ENCODE measurements at regions not wholly inside any gene's neighbourhood (a gene's known extent, or its start where the extent isn't known, plus 50 kb on each side); places are given as distances from the start of the nearest gene placed in this dataset.
"Not testable (repeated sequence)": the region's sequence is repeated elsewhere in the genome, so short reads cannot be mapped to it uniquely, and the experiment has no call there.

DNA sequence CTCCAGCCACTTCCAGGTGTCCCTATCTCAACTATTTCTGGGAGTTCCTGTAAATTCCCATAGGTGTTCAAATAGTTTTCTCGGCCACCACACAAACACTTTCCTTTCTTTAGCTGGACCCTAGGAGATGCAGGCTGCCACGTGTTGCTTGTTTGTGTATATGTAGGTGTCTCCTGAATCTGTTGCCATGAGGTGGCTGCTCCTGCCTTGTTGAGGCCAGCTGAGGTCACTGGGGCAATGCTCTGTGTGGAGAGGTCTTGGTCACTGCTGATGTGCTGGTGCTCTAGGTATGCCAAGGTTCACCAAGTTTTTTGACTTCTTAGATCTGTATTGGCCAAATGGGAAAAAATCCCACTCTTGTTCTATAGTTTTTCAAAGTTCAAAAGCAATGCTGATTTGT lies 132.5 kb upstream of the CHD1 start:
- no peak for DNase-seq (ENCODE audit: low spot score)

DNA sequence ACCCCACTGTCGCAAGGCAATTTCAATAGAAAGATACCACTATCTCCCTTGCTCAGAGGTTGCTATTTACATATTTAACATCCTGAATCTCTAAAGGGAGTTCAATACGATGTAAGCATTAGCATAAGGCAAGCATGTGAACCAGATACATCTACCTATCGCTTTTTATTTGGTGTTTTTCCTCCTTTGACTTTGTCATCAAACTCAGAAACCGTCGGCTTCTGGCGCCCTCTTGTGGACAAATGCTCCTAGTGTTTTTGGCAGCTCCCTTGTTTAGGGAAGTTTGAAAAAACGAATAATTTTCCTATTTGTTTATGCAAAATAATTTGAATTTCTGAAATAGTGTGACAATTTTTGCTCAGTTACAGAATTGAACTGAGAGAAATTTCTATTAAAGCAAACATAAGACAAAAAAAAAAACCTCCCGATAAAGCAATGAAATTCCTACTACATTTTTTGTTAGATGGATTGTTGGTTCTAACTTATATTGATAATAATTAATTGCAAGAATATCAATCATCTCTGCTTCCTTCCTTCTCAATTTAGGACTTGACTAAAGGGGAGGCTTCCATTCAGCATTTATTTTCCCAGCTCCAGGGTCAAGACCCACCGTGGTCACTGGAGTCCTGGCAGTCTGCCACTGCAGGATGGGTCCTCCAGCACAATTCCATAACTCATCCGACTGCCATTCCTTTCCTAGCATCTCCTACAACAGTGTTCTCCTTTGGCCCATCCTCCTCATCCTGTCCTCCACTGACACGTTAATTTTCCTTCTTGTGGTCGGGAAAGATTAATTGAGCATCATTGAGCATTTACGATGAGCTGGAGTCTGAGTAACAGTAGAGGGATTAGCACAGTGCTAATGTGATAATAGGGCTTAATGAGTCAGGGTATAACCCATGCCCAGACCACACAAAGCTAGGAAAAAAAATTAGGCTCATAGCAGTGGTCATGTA lies 131.8 kb upstream of the CHD1 start:
- DNase-seq (ENCODE audit: low spot score): peak; percentile 68

DNA sequence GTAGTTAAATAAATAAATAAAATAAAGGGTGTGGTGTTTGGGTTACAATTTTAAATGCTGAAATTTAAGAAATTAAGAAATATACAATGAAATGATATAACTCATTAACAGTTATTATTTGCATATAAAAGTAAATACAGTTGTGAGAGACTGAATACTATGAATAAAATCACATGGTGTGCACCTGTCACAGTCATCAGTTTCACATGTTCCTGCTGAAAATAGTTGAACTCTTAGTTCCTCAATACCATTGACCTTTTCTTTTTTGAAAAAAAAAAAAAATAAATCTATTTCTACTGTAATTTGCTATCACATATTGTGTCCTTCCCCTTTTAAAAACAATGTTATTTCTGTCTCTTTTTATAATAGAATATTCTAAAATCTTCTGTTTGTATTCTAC lies 130.9 kb upstream of the CHD1 start:
- no peak for DNase-seq (ENCODE audit: low spot score)

DNA sequence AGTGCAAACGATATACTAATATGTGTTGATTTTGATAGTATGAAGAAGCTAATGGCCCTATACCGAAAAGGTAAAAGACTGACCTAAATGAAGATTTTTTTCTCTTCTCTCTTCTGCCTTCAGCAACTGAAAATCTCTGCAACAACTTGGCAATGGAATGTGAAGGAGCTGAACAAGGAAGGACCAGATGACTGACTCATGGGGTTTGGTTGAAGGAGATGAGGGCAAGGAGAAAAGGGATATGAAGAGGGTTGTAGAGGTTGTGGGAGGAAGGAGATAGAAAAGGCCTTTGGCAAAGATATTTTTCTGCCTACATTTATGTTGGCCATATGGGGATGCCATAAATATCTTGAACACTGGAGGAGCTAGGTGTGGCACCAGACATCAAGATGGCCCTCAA lies 129.7 kb upstream of the CHD1 start:
- no peak for DNase-seq (ENCODE audit: low spot score)

DNA sequence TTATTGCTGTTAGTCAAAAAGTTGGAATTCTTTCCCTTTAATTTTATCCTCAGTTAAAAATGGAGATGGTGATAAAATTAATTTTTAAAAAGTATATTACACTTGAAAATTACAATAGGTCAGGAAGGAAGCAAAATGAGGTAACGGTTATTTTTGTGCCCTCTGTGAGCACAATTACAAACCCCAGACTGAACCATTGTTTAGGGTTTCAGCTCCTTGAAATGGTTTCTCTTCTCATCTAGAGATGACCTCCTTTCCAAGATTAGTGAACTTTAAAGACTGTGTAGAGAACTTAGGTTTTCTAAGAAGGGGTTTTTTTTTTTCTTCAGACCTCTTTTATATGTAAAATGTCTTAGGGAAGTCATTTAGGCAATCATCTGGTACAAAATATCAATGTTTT lies 126.2 kb upstream of the CHD1 start:
- DNase-seq (ENCODE audit: low spot score): no peak

DNA sequence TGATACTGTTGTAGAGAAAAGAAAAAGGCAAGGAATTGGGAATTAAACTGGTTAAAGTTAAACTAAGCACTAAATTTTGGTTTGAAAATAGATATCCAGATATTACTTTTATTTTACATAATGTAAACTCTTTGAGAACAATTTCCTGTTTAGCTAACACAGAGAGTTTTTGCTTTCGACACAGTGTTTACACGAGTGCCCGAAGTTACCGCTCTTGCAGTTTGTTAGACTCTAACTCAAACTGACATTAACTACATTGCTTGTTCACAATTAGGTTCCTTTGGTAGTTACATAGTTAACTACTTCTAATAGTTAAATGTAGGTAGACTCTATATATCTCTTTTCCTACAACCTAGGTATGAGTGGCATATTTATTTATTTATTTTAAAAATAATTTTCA lies 117.1 kb upstream of the CHD1 start:
- no peak for DNase-seq (ENCODE audit: low spot score)

DNA sequence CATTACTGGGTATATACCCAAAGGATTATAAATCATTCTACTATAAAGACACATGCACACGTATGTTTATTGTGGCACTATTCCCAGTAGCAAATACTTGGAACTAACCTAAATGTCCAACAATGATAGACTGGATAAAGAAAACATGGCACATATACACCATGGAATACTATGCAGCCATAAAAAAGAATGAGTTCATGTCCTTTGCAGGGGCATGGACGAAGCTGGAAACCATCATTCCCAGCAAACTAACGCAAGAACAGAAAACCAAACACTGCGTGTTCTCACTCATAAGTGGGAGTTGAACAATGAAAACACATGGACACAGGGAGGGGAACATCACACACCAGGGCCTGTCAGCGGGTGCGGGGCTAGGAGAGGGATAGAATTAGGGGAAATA lies 114.5 kb upstream of the CHD1 start:
- not testable (repeated sequence) for DNase-seq (ENCODE audit: low spot score)

DNA sequence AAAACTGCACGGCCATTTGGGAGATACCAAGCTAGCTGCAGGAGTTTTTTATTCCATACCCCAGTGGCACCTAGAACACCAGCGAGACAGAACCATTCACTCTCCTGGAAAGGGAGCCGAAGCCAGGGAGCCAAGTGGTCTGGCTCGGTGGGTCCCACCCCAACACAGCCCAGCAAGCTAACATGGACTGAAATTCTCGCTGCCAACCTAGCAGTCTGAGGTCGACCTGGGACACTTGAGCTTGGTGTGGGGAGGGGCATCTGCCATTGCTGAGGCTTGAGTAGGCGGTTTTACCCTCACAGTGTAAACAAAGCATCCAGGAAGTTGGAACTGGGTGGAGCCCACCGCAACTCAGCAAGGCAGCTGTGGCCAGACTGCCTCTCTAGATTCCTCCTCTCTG lies 108.9 kb upstream of the CHD1 start:
- DNase-seq (ENCODE audit: low spot score): peak; percentile 65

DNA sequence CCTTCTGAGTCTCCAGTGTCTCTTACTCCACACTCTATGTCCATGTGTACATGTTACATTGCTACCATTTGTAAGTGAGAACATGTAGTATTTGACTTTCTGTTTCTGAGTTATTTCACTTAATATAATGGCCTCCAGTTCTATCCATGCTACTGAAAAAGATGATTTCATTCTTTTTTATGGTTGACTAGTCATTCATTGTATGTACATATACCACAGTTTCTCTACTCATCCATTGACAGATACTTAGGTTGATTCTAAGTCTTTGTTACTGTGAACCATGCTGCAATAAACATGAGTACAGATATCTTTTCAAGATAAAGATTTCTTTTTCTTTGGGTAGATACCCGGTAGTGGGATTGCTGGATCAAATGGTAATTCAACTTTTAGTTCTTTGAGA lies 107.1 kb upstream of the CHD1 start:
- DNase-seq (ENCODE audit: low spot score): no peak

DNA sequence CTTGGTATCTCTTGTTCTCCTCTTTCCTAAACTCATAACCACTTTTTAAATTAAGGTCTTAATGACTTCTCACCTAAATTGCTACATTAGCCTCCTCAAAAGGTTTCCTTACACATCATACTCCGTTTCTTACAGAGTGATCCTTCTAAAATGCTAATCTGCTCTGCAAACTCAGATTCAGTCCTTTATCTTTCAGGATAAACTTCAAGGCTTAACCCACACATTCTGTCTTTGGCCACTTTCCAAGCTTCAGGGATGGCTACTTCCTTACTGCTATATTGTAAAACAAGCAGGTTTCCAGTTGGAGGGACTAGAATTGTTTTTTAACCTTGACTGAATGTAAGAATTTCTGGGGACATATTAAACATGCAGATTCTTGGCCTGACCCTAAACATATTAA lies 105.5 kb upstream of the CHD1 start:
- peak; percentile 9 for DNase-seq (ENCODE audit: low spot score)

DNA sequence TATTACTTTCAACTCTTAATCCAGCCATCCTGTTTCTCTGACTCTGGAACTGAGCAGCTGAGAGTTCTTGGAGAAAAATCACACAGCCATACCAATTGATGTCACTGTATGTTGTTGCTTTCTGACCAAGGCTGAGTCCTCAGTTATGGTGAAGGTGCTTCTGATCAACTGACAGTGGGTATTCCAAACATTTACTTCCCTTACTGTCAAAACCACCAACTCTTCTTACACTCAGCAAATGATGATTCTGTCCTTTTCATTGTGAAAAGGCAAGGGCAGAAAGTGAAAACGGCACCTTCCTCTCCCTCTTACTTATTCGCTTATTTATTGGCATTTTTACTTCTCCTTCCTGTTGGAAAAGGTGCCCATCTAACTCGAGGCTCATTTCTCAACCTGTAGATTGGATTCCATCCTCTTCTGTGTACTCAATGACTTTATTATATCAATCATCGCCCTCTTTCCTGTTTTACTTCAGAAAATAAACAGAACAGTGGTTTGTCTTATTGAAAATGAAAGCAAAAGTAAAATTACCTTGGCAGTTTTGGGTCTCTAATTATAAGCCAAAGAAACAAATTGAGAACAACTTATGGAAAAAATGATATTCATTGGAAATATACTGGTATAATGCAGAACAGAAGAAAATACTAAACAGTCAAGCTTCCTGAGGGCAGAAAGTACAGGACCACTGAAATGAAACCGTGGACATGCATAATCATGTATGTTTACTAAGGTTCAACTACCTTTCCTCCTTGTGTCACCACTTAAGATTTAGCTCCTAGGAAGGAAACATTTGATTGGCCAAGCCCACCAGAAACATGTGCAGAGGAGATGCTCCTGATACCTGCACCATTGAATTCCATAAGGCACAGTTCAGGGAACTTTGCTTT lies 104.5 kb upstream of the CHD1 start:
- DNase-seq (ENCODE audit: low spot score): peak; percentile 20

DNA sequence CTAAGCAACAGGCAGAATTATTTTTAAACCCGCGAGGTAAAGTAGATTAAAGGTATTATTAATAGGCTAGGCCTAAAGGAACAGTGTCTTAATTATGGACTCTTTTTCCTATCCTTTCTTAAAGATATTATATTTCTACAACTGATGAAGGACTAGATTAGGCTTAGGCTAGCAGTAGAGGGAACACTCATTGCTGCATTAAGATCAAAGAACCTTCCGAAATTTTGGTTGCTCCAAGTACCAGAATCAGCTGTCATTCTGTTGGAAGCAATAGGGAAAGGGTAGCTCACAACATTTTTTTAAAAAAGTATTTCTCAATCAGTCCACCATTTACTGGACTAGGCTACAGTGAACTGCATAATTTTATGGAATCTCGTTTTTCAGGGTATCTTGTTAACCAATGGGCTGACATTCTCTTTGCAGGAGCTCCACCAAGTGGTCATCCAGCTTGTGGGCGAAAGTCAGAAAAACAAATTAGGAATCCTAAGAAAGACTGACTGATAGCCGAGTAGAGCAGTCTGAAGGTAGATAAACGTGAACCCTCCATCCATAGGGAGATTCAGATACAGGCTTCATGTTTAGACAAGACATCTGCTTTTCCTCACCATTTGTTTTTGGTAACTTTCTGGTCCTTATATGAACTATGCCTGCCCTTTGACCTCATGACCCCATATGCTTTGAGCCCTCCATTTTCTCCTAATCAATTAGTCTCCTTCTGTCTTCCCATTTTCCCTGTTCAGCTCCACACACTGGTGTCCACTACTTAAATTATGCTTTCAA lies 103.6 kb upstream of the CHD1 start:
- peak; percentile 81 for DNase-seq (ENCODE audit: low spot score)

DNA sequence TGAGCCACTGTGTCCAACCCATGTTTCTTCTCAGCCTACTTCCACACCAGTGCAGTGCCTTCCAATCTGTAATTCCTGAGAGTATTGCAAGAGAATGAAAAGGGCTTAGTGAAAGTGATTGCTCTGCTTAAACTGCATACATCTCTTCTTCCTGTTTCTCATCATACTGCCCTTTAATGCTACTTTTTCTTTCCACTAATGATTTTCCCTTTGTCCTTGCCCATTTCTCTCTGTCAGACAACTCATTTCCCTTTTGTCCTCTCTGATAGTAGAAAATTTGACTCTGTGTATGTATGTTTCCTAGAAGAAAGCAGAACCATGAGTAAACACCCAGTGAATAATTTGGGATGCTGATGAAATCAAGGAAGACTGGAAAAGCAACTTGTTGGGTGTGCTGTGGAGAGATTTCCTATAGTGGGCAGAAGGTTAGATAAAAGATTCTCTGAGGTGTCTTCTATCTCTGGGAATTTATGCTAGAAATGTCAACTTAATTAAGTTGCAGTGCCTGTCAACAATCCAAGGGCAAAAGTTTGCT lies 102.2 kb upstream of the CHD1 start:
- no peak for DNase-seq (ENCODE audit: low spot score)

DNA sequence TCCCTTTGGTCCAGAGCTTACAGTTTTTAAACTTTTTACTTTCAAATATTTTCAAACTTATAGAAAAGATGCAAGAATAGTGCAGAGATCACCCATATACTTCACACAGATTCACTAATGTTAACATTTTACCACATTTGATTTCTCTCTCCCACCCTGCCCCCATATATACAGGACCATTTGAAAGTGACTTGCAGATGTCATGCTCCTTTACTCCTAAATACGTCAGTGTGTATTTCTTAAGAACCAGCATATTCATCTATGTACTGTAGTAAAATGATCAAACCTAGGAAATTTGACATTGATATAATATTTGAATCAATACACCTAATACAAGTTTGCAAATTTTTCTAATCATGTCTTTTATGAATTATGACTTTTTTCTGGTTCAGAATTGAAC lies 100.4 kb upstream of the CHD1 start:
- DNase-seq (ENCODE audit: low spot score): no peak

DNA sequence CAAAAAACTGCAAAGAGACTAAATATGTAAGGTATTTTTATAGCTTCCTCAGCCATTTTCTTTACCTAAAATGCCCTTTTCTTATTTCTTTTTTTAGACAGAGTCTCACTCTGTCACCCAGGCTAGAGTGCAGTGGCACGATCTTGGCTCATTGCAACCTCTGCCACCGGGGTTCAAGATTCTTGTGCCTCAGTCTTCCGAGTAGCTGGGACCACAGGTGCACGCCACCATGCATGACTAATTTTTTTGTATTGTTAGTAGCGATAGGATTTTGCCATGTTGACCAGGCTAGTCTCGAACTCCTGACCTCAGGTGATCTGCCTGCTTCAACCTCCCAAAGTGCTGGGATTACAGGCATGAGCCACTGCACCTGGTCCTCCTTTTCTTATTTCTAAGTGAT lies 99.4 kb upstream of the CHD1 start:
- not testable (repeated sequence) for DNase-seq (ENCODE audit: low spot score)

DNA sequence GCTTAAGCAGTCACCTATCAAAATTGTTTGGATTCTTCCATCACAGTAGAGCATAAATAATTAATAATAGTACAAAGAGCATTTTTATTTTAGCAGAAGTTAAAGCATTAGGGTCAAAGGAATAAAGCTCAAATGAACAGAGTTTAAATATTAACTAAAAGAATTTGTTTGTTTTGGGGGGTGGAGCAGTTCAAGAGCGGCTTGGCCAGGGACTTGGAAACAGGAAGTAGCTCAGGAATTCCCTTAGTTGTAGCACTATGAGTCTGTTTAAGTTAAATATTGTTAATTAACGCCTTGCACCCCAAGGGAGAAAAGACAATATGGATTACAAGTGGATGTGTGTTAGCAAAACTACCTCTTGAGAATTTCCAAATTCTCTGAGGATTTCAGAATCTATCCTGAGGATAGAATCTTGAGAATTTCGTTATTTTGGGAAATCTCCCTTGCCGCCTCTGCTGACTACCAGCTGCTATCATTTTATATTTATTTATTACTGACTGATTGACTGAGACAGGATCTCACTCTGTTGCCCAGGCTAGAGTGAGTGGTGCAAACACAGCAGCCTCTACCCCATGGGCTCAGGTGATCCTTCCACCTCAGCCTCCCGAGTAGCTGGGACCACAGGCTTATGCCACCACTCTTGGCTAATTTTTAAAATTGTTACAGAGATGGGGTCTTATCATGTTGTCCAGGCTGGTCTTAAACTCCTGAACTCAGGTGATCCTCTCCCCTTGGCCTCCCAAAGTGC lies 96.7 kb upstream of the CHD1 start:
- no peak for DNase-seq (ENCODE audit: low spot score)

DNA sequence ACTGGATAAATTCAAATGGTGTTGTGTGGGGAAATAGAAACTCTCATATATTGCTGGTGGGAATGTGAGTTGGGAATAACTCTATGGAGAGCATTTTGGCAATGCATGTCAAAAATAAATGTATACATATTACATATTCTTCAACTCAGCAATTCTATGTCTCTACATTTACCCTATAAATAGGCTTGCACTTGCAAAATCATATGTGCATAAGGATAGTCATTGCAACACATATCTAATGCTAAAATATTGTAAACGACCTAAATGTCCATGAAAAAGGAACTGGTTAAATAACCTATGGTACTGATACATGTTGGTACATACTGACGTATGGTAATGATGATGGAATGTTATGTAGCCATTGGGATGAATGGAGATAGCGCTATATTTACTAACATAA lies 94.5 kb upstream of the CHD1 start:
- no peak for DNase-seq (ENCODE audit: low spot score)

DNA sequence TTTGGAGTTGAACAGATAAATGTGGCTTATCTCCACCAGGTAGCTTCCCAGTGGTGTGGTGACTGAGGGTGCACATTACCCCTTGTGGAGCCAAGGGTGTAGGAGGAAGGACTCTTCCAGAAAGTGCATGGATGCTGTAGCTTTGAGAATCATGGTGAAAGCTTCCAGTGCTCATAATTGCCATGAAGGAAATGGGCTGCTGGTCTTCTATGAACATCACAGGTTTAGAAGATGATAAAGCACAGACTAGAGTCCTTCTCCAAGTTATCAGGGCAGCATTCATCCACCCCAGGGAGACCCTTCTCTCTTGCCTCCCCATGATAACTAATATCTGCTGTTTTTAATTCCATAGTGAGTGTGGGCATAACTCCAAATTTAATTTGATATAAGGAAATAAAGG lies 93.4 kb upstream of the CHD1 start:
- no peak for DNase-seq (ENCODE audit: low spot score)

DNA sequence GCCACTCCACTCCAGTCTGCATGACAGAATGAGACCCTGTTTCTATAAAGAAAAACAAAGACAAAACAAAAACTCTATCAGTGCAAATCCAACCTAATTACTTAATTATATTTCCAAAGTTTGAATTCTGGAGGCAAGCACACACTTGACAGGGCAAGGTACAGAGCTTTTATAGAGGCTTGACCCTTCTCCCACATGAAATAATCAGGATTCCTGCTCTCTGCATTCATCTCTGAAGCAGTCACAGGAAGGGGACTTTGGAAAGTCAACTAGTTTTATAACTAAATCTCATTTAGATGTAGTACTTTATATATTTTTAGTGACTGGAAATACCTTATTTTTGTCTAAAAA lies 91.9 kb upstream of the CHD1 start:
- DNase-seq (ENCODE audit: low spot score): peak; percentile 22

DNA sequence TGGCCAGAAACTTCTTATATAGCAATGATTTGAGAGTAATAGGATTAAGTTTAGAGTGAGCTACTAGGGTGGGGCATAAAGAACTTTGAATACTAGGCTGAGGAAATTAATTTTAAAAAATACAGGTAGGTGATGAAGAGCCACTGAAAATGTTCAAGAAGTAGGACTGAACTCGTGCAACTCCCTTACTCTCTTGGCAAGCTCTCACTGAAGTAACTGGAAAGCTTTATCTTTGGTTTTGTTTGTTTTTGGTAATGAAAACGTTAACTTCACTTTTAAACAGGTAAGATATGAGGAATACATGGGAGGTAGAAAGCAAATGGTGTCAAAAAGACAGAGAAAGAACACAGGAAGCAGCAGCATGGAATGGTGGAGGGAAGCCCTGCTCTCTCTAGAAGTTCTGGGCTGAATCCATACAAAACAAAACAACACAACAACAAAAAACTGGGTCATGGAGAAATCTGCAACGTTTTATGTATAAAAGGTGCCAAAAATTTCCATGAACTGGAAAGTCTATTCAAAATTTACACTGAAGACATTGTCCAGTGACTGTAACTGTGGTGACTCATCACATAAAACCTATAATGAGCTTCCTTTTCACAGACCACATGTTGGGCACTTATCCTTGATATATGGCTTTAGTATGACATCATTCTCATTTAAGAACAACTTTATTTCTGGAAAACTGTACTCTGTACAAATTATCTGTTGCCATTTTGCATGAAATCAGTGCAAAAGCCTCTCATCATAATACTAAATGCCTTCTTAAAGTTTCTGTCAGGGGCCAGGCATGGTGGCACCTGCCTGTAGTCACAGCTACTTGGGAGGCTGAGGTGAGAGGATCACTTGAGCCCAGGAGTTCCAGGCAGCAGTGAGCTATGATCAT lies 91.2 kb upstream of the CHD1 start:
- peak; percentile 95 for DNase-seq (ENCODE audit: low spot score)

All from A172 (cell line).